ENCODE measurements at regions not wholly inside any gene's neighbourhood (a gene's known extent, or its start where the extent isn't known, plus 50 kb on each side); places are given as distances from the start of the nearest gene placed in this dataset.

GRCh38 chr18:30929718-30930117, 112.8 kb downstream of the DSC3 start:
- TF ChIP-seq CTCF (IDR thresholded peaks at IDR 0.05; ENCODE audit: insufficient read depth, low read length): no peak
- DNase-seq (ENCODE audit: low read depth): no peak
- H3K4me3 ChIP-seq (ENCODE audit: low read depth, low read length): no peak overlapping the region

- no peak for DNase-seq (ENCODE audit: low read depth)
- TF ChIP-seq CTCF (IDR thresholded peaks at IDR 0.05; ENCODE audit: insufficient read depth, low read length): no peak
- H3K4me3 ChIP-seq (ENCODE audit: low read depth, low read length): no peak overlapping the region
Measured at GRCh38 chr18:30929065-30929464, 113.5 kb downstream of the DSC3 start.

- no peak for TF ChIP-seq CTCF (IDR thresholded peaks at IDR 0.05; ENCODE audit: insufficient read depth, low read length)
- DNase-seq (ENCODE audit: low read depth): no peak
- H3K4me3 ChIP-seq (ENCODE audit: low read depth, low read length): no peak overlapping the region
Measured at GRCh38 chr18:30927517-30928075, 114.9 kb downstream of the DSC3 start.

GRCh38 chr18:30927042-30927441, 115.5 kb downstream of the DSC3 start:
- no peak overlapping the region for H3K4me3 ChIP-seq (ENCODE audit: low read depth, low read length)
- no peak for TF ChIP-seq CTCF (IDR thresholded peaks at IDR 0.05; ENCODE audit: insufficient read depth, low read length)
- no peak for DNase-seq (ENCODE audit: low read depth)

GRCh38 chr18:30925795-30926194, 116.7 kb downstream of the DSC3 start:
- TF ChIP-seq CTCF (IDR thresholded peaks at IDR 0.05; ENCODE audit: insufficient read depth, low read length): no peak
- DNase-seq (ENCODE audit: low read depth): no peak
- H3K4me3 ChIP-seq (ENCODE audit: low read depth, low read length): no peak overlapping the region

- no peak overlapping the region for H3K4me3 ChIP-seq (ENCODE audit: low read depth, low read length)
- no peak for DNase-seq (ENCODE audit: low read depth)
- TF ChIP-seq CTCF (IDR thresholded peaks at IDR 0.05; ENCODE audit: insufficient read depth, low read length): no peak
Measured at GRCh38 chr18:30920757-30921156, 121.8 kb downstream of the DSC3 start.

- no peak overlapping the region for H3K4me3 ChIP-seq (ENCODE audit: low read depth, low read length)
- DNase-seq (ENCODE audit: low read depth): no peak
- no peak for TF ChIP-seq CTCF (IDR thresholded peaks at IDR 0.05; ENCODE audit: insufficient read depth, low read length)
Measured at GRCh38 chr18:30920351-30920750, 122.2 kb downstream of the DSC3 start.
